GM19351 (cell line): ENCODE measurements at regions not wholly inside any gene's neighbourhood (a gene's known extent, or its start where the extent isn't known, plus 50 kb on each side); places are given as distances from the start of the nearest gene placed in this dataset.
"Not testable (repeated sequence)": the region's sequence is repeated elsewhere in the genome, so short reads cannot be mapped to it uniquely, and the experiment has no call there.

Experiments
- ATAC-seq: cut with Tn5 transposase; IDR thresholded peaks from one replicate; pipeline ENCODE4 v1.9.1; 2021; ENCODE audit warnings: mild to moderate bottlenecking, moderate library complexity; ENCODE audit not compliant: unreplicated experiment

DNA sequence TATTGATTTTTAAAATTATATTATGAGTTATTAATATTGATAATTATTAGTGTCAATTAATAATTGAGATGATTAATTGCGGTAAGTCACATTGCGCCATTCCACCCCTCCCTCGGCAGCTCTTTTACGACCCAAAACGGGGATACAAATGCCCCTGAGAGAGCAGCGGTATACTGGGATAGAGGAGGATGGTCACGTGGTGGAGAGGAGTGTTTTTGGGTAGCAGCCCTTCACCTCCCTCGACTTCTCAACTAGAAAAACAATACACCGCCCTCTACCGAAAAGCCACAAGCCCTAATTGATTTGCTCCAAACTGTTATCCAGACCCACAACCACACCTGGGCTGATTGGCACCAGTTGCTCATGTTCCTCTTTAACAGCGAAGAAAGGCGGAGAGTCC lies 71.0 kb downstream of the DAPL1 start:
- not testable (repeated sequence) for ATAC-seq

DNA sequence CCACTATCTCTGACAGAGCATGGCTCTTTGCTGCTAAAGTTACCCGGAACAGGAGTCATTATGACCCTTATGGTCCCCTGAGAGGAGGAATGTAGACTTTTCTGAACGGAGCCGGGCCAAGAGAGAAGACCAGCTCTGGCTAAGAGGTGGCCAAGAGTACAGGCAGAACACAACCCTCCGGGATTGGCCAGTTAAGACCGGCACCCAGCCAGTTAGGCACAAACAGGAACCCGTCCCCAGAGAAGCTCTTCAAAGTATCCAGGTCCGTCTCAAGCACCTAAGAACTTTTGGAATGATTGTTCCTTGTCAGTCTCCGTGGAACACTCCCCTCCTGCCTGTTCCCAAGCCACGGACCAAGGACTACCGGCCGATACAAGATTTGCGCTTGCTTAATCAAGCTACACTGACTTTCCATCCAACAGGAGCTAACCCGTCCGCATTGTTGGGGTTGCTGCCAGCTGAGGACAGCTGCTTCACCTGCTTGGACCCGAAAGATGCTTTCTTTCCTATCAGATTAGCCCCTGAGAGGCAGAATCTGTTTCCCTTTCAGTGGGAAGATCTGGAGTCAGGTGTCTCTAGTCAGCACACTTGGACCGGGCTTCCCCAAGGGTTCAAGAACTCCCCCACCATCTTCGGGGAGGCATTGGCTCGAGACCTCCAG lies 72.5 kb downstream of the DAPL1 start:
- not testable (repeated sequence) for ATAC-seq

DNA sequence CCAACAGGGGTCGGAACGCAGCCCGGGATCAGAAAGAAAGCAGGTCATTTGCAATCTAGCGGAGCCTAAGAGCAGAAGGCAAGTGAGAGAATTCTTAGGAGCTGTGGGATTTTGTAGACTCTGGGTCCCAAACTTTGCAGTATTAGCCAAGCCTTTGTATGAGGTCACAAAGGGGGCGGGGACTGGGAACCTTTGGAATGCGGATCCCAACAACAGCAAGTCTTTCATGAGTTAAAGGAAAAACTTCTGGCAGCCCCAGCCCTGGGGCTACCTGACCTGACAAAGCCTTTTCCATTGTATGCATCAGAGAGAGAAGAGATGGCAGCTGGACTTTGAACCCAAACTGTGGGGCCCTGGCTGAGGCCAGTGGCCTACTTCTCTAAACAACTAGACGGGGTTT lies 73.3 kb downstream of the DAPL1 start:
- ATAC-seq = not testable (repeated sequence)

DNA sequence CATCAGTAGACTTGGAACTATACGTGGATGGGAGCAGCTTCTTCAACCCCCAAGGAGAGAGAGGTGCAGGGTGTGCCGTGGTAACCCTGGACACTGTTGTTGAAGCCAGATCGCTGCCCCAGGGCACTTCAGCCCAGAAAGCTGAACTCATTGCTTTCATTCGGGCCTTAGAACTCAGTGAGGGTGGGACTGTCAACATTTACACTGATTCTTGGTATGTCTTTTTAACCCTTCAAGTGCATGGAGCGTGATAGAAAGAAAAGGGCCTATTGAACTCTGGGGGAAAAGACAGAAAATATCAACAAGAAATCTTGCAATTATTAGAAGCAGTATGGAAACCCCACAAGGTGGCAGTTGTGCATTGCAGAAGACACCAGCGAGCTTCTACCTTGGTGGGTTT lies 74.0 kb downstream of the DAPL1 start:
- not testable (repeated sequence) for ATAC-seq

DNA sequence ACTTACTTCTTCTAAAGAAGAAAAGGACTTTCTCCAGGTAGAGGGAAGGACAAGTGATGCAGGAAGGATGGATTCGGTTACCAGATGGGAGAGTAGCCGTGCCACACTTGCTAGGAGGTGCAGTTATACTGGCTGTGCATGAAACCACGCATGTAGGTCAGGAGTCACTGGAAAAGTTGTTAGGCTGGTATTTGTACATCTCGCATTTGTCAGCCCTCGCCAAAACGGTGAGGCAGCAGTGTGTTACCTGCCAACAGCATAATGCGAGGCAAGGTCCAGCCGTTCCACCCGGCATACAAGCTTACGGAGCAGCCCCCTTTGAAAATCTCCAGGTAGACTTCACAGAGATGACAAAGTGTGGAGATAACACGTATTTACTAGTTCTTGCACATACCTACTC lies 74.5 kb downstream of the DAPL1 start:
- not testable (repeated sequence) for ATAC-seq

DNA sequence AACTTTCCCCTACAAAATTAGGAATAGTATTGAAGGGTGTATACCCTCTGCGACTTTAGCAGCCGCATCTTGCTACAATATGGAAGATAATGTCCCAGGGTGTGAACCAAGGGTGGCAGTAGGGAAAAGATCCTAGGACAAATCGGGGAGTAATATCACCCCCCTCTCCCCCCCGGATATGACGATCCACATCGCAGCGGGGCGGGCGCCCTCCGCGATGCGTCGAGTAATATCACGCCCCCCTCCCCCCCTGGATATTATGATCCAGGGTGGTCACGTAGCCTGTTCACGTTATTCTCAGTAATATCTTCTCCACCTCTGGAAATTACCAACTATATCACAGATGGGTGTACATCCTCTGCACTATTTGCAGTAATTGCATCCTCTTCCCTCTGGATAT lies 82.9 kb downstream of the DAPL1 start:
- no peak for ATAC-seq

DNA sequence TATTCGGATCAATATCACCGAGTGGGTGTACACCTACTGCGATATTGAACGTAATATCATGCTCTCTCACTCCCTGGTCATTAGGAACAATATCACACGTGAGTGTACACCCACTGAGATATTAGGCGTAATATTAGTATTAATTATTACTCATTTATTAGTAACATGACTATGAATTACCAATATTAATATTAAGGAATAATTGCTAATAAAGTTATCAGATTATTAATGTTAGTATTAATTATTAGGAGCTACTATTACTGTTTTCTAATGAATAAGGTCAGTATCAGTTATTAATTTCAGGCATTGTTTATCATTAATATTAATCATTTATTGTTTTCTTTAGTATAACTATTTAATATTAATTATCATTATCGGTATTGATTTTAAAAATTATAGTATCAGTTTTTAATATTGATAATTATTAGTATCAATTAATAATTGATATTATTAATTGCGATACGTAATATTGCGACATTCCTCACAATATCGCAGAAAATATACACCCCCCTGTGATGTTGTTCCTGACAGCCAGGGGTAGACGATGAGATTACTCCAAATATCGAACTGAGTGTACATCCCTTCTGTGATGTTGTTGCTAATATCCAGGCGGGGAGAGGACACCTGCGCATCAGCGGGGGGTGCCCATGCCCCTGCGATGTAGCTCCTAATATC lies 84.2 kb downstream of the DAPL1 start:
- ATAC-seq = no peak

DNA sequence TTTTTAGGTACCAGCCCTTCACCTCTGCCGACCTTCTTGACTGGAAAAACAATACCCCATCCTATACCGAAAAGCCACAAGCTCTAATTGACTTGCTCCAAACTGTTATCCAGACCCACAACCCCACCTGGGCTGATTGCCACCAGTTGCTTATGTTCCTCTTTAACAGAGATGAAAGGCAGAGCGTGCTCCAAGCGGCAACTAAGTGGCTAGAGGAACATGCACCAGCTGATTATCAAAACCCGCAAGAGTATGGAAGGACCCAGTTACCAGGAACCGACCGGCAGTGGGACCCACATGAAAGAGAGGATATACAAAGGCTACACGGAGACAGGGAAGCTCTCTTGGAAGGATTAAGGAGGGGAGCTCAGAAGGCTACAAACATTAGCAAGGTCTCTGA lies 86.1 kb upstream of the TANC1 start:
- no peak for ATAC-seq

DNA sequence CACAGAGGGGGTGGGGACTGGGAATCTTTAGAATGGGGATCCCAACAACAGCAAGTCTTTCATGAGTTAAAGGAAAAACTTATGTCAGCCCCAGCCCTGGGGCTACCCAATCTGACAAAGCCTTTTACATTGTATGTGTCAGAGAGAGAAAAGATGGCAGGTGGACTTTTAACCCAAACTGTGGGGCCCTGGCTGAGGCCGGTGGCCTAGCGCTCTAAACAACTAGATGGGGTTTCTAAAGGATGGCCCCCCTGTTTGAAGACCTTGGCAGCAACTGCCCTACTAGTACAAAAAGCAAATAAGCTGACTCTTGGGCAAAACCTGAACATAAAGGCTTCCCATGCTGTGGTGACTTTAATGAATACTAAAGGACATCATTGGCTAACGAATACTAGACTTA lies 83.9 kb upstream of the TANC1 start:
- not testable (repeated sequence) for ATAC-seq

DNA sequence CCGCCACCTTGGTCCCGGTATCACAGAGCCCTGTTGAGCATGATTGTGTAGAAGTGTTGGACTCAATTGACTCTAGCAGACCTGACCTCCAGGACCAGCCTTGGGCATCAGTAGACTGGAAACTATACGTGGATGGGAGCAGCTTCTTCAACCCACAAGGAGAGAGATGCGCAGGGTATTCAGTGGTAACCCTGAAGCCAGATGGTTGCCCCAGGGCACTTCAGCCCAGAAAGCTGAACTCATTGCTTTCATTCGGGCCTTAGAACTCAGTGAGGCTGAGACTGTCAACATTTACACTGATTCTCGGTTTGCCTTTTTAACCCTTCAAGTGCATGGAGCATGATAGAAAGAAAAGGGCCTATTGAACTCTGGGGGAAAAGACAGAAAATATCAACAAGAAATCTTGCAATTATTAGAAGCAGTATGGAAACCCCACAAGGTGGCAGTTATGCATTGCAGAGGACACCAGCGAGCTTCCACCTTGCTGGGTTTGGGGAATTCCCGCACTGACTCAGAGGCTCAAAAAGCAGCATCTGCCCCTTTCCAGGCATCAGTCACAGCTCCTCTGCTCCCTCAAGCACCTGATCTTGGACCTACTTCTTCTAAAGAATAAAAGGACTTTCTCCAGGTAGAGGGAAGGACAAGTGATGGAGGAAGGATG lies 83.3 kb upstream of the TANC1 start:
- ATAC-seq = not testable (repeated sequence)

DNA sequence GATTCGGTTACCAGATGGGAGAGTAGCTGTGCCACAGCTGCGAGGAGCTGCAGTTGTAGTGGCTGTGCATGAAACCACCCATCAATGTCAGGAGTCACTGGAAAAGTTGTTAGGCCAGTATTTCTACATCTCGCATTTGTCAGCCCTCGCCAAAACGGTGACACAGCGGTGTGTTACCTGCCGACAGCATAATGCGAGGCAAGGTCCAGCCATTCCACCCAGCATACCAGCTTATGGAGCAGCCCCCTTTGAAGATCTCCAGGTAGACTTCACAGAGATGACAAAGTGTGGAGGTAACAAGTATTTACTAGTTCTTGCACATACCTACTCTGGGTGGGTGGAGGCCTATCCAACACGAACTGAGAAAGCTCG lies 82.8 kb upstream of the TANC1 start:
- ATAC-seq = not testable (repeated sequence)

DNA sequence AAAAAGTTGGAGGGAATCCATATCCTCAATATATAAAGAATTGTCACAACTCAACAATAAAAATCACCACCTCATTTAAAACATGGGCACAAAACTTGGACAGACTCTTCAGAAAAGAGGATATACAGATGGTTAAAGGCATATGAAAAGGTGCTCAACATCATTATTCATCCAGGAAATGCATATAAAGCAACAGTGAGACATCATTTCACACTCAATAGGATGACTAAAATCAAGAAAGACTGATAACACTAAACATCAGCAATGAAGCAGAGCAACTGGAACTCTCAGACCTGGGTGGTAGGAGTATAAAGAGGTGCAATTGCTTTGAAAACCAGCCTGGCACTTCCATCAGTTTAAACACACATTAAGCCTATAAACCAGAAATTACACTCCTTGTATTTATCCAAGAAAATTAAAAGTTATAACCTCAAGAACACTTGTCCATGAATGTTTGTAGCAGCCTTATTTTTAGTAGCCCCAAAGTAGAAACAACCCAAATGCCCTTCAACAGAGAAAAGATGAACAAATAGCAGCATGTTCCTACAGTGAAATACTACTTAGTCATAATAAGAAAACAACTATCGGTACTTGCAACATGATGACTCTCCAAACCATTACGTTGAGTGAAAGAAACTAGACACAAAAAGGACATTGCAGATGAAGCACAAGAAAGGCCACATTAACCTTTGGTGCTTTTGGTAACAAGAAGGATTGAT lies 79.1 kb upstream of the TANC1 start:
- ATAC-seq = peak; percentile 48

DNA sequence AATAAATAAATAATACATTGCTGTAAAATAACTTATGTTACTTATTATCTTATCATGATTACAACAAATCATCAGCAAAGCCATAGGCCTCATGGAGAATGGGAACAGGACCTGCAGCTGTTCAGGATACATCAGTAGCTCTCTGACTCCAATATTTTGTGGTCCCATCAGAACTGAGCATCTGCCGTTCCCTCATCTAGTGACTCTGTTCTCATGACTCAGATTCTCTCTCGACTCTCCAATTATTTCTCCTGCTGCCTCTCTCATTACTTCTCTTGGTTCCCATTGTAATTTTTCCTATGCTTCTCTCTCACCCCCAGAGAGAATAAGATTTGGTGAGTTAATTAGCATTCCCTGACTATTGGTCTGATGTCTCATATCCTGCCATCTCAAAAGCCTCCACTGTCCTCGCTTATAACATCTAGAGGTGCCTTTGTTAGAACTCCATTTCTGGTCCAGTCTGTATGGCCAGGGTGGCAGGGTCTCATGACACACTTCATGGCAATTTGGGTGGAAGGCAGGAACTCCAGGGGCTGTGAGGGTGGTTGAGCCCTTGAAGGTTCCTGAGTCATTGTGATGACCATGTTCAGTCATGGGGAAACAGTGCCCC lies 78.0 kb upstream of the TANC1 start:
- no peak for ATAC-seq

DNA sequence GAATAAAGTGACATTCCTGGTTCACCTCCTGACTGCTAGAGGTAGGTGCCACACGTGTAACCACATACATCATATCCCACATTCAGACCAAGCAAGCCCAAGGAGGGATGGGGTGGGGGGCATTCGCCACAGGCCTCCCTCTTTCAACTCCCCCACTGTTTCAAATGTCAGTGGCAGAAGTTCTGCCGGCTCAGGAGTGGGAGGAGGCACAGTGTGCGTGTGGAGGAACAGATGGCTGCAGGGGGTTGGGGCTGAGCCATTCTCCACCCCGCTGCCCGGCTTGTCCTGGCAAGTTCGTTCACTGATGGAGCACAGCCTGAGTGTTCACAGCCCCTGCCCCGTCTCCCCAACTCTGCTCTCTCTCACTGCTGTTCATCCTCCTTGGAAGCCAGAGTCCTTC lies 75.4 kb upstream of the TANC1 start:
- no peak for ATAC-seq

DNA sequence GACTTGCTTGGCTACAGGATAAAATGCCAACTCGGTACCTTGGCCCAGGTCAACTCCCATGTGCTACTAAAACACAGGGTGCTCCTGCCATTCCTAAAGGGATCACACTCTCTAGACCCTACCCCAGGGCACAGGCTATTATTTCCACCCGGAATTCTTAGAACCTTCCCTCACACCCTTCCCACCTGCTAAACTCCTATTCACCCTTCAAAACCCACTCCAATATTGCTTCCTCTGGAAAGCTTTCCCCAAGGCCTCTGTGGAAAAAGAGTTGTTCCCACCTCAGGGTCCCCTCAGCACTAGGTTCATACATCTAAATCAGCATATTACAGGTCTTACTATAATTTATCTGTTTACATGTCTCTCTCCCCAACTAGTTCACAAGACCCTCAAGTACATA lies 75.0 kb upstream of the TANC1 start:
- ATAC-seq = no peak

DNA sequence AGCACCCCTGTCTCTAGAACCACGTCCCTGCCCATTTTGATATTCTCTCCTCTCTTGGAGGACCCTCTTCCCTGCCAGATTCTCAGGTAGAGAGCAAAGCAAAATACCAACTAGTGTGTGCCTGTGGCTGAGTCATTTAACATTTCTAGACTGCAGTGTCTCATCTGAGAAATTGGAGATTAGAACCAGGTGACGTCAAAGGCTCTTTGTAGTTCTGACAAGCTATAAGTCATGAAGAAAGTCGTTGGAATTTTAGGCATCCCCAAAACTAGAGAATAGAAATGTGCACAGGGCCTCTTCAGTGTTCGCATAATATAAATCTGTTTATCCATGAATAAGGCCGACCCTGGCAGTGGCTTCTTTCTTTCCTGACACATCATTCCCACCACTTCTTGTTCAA lies 74.4 kb upstream of the TANC1 start:
- ATAC-seq = no peak

DNA sequence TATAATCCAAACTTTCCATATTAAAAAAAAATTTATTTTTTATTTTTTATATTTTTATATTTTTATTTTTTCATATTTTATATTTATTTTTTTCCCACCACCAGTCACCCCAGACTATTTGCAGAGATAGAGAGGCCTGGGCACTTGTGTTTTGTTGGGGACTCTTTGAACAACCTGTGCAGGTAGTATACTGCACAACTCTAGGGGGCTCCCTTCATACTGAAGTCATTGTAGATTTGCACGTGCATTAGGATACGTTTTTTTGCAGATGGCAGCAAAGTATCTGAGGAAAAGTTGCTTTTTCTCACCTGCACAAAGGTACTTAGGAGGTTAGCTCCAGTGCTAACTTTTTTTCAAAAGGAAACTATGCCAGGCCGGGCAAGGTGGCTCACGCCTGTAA lies 73.9 kb upstream of the TANC1 start:
- ATAC-seq = no peak

DNA sequence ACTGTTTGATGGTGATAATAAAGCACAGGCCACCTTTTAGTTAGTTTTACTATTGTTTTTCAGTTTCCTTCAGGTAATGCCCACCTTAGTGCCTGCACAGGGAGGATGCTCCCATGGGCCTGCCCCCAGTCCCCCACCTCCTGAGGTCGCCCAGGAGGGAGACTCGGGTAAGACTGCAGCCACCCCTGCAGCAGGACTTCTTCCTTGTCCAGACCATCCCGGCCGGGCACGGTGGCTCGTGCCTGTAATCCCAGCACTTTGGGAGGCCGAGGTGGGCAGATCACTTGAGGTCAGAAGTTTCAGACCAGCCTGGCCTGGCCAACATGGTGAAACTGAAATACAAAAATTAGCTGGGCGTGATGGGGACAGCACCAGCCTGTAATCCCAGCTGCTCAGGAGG lies 68.1 kb upstream of the TANC1 start:
- ATAC-seq = no peak

DNA sequence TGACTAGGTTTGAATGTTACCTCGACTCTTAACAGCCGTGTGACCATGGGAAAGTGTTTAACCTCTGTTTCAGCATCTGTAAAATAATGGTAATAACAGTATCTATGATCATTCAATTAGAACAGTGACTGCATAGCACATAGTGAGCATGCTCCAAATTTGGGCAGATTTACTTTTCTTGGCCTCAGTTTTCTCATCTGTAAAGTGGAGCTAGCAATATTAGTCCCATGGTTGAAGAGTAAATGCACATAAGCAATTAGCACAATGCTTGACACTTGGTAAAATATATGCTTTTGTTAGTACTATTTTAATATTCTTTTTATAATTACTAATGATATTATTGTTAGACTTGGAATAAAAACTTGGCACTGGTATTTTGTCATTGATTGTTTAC lies 66.4 kb upstream of the TANC1 start:
- no peak for ATAC-seq

DNA sequence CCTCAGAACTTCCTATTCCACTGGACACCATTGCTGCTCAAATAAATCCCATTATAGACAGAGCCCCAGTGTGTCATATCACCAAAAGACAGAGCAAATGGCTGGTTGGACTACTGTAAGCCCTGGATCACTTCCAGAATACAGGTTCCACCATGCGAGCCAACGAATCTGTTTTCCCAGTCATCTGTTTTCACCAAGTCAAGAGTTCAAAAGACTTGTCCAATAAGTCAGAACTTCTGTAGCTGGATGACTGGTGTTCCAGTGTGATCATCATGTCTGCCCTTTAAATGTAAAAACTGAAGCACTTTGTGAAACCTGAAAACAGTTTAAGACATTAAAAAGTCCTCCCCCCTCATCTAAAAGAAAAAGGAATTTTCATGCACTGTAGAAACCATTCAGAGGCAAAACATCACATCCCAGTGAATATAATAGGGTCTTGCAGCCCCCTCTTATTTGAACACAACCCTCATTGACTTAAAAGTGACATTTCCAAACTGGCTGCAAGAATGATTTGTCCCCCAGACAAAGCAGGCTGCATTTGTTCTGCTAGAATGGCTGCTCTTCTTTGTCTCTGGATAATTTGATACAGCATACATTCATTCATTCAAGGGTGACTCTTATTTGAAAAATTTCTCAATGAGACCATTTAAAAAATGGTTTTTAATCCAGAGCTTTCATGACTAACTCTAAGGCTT lies 64.6 kb upstream of the TANC1 start:
- ATAC-seq = no peak
